Esophagus muscularis mucosa (tissue), 4 donors: ENCODE measurements at regions not wholly inside any gene's neighbourhood (a gene's known extent, or its start where the extent isn't known, plus 50 kb on each side); places are given as distances from the start of the nearest gene placed in this dataset.

Source experiments
- DNase-seq: peaks from one replicate; pipeline ENCODE4 v3.0.0-alpha.2; 2017; ENCODE audit errors: extremely low spot score
- H3K27ac ChIP-seq, 4 donors: fragments of 200-600 bp; sonication (generic); replicated peaks in 1 of 4; 1 replicate in 3 of 4; 2 replicates in 1 of 4; pipeline ENCODE4 v1.5.1; 2016 to 2019; ENCODE audit warnings: mild to moderate bottlenecking in 1 of 4
- H3K27me3 ChIP-seq, 4 donors: fragments of 200-600 bp; sonication (generic); one replicate each; pipeline versions ENCODE4 v1.5.1 to v1.6.0; 2016 to 2019
- H3K36me3 ChIP-seq, 4 donors: fragments of 200-600 bp; sonication (generic); one replicate each; pipeline ENCODE4 v1.5.1; 2016 to 2019
- H3K4me1 ChIP-seq, 4 donors: fragments of 200-600 bp; sonication (generic); one replicate each; pipeline ENCODE4 v1.5.1; 2016 to 2019
- H3K4me3 ChIP-seq, 4 donors: fragments of 200-600 bp; sonication (generic); 1 replicate in 2 of 4; 2 replicates in 2 of 4; pipeline ENCODE4 v1.5.1; 2016 to 2019; ENCODE audit warnings: mild to moderate bottlenecking in 4 of 4, moderate library complexity in 1 of 4
- H3K9me3 ChIP-seq, 4 donors: fragments of 200-600 bp; sonication (generic); 1 replicate in 3 of 4; 2 replicates in 1 of 4; pipeline ENCODE4 v1.5.1; 2016 to 2019
- EP300 ChIP-seq: sonication (generic); formaldehyde crosslinking; IDR thresholded peaks from one replicate; pipeline ENCODE4 v1.6.1; 2017; ENCODE audit warnings: antibody characterized with exemption
- POLR2A ChIP-seq: fragments of 450-650 bp; IDR thresholded peaks from one replicate; pipeline ENCODE4 v1.6.1; 2017; ENCODE audit warnings: antibody characterized with exemption, moderate library complexity, mild to moderate bottlenecking, low read depth
- POLR2AphosphoS5 ChIP-seq, 2 donors: sonication (generic); formaldehyde crosslinking; IDR thresholded peaks; one replicate each; pipeline ENCODE4 v1.6.1; 2017; ENCODE audit warnings: antibody characterized with exemption in 2 of 2
- WGBS: methylation state at CpG from one replicate; pipeline ENCODE4 v1.1.5; 2018; 5-methylcytosine and 5-hydroxymethylcytosine counted together
- intact Hi-C: fragments of 100-400 bp; cut with DNase I; formaldehyde crosslinking; loops from one replicate; pipeline ENCODE4 v1.15.1; 2023
- TF ChIP-seq, protein P1 (sequence below), 3 experiments: fragments of 200-600 bp in 2 of 3; fragments of 450-650 bp in 1 of 3; sonication (generic) in 2 of 3; IDR thresholded peaks; one replicate each; pipeline ENCODE4 v1.5.1; 2017 to 2019; ENCODE audit warnings: antibody characterized with exemption in 3 of 3, mild to moderate bottlenecking in 2 of 3, moderate library complexity in 1 of 3

DNA sequence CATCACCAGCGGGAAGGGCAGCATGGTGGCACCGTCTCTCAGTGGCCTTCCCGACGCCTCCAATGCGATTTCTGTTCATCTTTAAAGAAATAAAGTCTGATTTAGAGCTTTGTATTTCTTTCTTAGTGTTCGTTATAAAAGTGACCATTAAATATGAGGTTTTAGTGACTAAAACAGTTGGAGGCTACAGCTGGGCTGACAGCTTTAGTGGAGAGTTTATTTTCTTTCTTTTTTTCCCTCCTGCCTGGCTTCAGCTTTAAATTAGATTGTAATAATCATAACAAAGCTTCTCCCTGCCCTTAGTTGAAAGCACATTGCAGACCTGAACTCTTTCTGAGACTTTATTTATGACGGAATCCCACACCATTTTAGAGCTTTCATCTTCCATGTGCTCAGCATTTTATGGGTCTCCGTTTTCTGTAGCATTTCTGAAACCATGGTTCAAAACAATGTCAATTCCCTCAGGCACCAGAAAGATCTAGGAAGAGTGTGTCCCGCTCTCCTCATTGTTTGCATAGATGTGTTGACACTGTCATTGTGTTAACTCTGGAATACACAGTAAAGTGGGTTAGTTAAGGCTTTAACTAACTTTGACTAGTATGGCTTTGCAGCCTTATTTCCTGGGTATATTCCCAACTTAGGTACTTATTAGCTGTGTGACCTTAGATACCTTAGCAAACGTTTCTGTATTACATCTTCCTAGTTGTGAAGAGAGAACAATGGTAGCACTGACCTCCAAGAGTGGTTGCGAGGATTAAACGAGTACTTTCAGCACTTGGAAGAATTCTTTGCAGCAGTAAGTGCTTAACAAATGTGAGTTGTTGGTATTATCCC lies 97.4 kb upstream of the PGRMC2 start:
- H3K4me1 ChIP-seq, result peaks cover 38 to 70% (median 67%) of the 10 kb centered on the region in 4 donors
- no peaks in the 10 kb centered on the region for H3K9me3 ChIP-seq
- H3K27ac ChIP-seq, result peak overlapping the region; percentile 77 to 86 (median 82)
- intact Hi-C loops, result loop anchor here (5.0 kb wide), 4 partner anchors 98 to 477 kb away; partner anchors contain the start of gene PGRMC2
- no peak overlapping the region for H3K4me3 ChIP-seq
- 70% methylated on average over 12 of the region's 12 CpGs for WGBS
- TF ChIP-seq, protein P1, sequence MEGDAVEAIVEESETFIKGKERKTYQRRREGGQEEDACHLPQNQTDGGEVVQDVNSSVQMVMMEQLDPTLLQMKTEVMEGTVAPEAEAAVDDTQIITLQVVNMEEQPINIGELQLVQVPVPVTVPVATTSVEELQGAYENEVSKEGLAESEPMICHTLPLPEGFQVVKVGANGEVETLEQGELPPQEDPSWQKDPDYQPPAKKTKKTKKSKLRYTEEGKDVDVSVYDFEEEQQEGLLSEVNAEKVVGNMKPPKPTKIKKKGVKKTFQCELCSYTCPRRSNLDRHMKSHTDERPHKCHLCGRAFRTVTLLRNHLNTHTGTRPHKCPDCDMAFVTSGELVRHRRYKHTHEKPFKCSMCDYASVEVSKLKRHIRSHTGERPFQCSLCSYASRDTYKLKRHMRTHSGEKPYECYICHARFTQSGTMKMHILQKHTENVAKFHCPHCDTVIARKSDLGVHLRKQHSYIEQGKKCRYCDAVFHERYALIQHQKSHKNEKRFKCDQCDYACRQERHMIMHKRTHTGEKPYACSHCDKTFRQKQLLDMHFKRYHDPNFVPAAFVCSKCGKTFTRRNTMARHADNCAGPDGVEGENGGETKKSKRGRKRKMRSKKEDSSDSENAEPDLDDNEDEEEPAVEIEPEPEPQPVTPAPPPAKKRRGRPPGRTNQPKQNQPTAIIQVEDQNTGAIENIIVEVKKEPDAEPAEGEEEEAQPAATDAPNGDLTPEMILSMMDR (IDR thresholded peaks at IDR 0.05), result no peak
- no peak for TF ChIP-seq POLR2AphosphoS5 (IDR thresholded peaks at IDR 0.05)
- TF ChIP-seq EP300, result no peak
- no peak for TF ChIP-seq POLR2A
- no peaks in the 10 kb centered on the region for H3K36me3 ChIP-seq
- no peaks in the 10 kb centered on the region for H3K27me3 ChIP-seq
- no peak for DNase-seq

DNA sequence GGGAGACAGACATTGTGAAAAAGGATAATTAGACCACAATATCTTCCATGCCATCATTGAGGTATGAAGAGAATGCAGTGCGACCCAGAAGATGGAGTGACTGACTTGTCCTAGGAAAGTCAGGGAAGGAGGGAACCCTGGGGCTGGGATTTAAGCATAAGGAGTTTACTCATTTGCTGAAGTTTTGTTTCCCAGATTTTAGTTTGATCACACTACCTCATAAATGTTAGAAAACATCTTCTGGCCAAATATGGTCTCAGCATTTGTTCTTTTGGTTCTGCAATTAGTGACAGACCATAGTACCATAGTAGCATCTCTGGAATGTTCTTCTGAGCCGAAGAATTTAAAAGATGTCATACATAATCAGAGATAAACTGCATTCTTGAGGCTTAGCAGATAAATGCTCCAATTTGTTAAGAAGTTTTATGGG lies 96.5 kb upstream of the PGRMC2 start:
- WGBS, result 75% methylated on average over 2 of the region's 2 CpGs
- no peaks in the 10 kb centered on the region for H3K27me3 ChIP-seq
- TF ChIP-seq EP300 (no peak), POLR2A (no peak), POLR2AphosphoS5 (IDR thresholded peaks at IDR 0.05) (no peak)
- TF ChIP-seq, protein P1 (IDR thresholded peaks at IDR 0.05), result no peak
- intact Hi-C loops, result loop anchor here (5.0 kb wide), 1 partner anchor 478 kb away; no protein-coding TSS in a partner anchor
- DNase-seq, result peak; percentile 37
- no peaks in the 10 kb centered on the region for H3K36me3 ChIP-seq
- H3K27ac ChIP-seq, result peak overlapping the region; percentile 77 to 86 (median 82)
- no peaks in the 10 kb centered on the region for H3K9me3 ChIP-seq
- H3K4me1 ChIP-seq, result peaks cover 38 to 66% (median 60%) of the 10 kb centered on the region in 4 donors
- no peak overlapping the region for H3K4me3 ChIP-seq

DNA sequence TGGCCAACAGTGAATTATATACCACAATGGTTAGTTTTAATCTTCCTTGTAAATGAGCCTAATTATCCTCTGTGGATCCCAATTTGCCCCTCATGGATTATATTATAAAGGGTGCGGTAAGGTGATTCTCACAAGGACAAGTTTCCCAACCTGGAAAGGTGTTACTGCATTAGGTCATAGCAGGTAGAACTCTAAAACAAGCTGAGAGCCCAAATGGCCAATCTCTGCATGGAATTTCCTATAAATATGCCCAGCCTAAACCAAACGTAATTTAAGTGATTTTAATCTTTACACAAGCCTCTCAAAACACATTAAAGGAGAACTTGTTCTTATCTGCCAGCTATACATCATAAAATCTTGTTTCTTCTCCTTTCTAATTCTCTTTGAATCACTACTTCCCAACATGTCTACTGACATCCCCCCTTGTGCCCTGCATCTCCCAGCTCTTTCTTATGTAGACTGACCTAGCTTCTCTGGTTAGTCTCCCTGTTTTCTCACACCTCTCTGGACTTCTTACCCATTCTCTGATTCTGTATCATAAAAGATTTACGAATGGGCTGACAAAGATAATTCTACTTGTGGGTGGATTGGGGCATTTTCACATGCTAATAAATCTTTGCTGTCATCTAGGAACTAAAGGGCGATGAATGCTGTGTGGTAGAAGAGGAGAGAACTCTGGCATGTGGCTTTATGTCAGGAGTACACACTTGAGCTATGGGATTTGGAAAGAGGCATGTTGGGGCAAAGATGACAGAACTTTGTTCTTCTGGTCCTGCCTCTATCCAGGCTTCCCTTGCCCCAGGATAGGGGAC lies 94.3 kb upstream of the PGRMC2 start:
- Histone ChIP-seq H3K36me3 (no peaks in the 10 kb centered on the region), H3K4me3 (no peak overlapping the region), H3K27ac (no peak overlapping the region), H3K27me3 (no peaks in the 10 kb centered on the region), H3K9me3 (no peaks in the 10 kb centered on the region), H3K4me1 (peaks cover 30 to 44% (median 38%) of the 10 kb centered on the region in 4 donors)
- WGBS, result 70% methylated on average over 4 of the region's 4 CpGs
- DNase-seq, result peak; percentile 77
- intact Hi-C loops, result loop anchor here (5.0 kb wide), 1 partner anchor 480 kb away; no protein-coding TSS in a partner anchor
- TF ChIP-seq, protein P1 (IDR thresholded peaks at IDR 0.05), result no peak
- TF ChIP-seq POLR2A (no peak), EP300 (no peak), POLR2AphosphoS5 (IDR thresholded peaks at IDR 0.05) (no peak)

DNA sequence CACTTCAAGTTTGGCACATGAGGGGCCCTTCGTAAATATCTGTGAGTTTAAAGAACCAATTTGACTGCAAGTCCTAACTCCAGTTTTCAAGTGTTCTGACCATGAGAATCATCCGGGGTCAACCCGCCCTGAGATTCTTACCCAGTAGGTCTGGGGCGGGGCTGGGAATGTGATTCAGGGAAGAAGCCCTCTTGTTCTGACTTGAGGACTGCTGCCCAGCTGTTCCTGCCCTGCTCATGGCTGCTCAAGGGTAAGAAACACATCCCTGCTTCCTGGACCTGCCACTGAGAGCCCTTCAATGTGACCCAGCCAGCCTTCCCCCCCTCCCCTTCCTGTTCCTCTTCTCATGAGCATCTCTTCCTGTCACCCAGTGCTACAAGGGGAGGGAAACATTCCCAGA lies 92.7 kb upstream of the PGRMC2 start:
- WGBS, result 90% methylated on average over 4 of the region's 4 CpGs
- H3K4me1 ChIP-seq, result peaks cover 13 to 28% (median 22%) of the 10 kb centered on the region in 4 donors
- no peak overlapping the region for H3K27ac ChIP-seq
- intact Hi-C loops, result loop anchor here (5.0 kb wide), 1 partner anchor 482 kb away; no protein-coding TSS in a partner anchor
- H3K36me3 ChIP-seq, result no peaks in the 10 kb centered on the region
- DNase-seq, result peak; percentile 70
- TF ChIP-seq POLR2AphosphoS5 (IDR thresholded peaks at IDR 0.05) (no peak), POLR2A (no peak), EP300 (no peak)
- TF ChIP-seq, protein P1 (IDR thresholded peaks at IDR 0.05), result no peak
- no peak overlapping the region for H3K4me3 ChIP-seq
- no peaks in the 10 kb centered on the region for H3K9me3 ChIP-seq
- H3K27me3 ChIP-seq, result no peaks in the 10 kb centered on the region
